K562 (cell line): ENCODE measurements at regions not wholly inside any gene's neighbourhood (a gene's known extent, or its start where the extent isn't known, plus 50 kb on each side); places are given as distances from the start of the nearest gene placed in this dataset.

Experiments
- ATAC-seq: fragments of 200-7000 bp; cut with Tn5 transposase; 3 replicates; pipeline ENCODE4 v1.9.1; 2020; ENCODE audit warnings: moderate library complexity
- BruUV-seq: library from RNA; stranded (reverse); fragments of 400-500 nt; replicated peaks from 2 replicates; lab custom pipeline; 2021; lab: Mats Ljungman, UMichigan
- CTCF ChIA-PET: fragments of 300-600 bp; formaldehyde crosslinking; extraction: SDS; loops from one replicate; lab custom pipeline; 2021; ENCODE audit warnings: low intra/inter-chr PET ratio; lab: Yijun Ruan, JAX
- POLR2A ChIA-PET: fragments of 300-600, 350-650 bp; sonication (Branson Sonifier 250); formaldehyde crosslinking; extraction: SDS; loops from one replicate; lab custom pipeline; 2021; ENCODE audit warnings: antibody characterized with exemption, inconsistent platforms; lab: Yijun Ruan, JAX
- DNase-seq, 4 experiments: peaks; one replicate each; pipeline versions ENCODE4 v3.0.0 to v3.0.0-alpha.2; 2011 to 2018; ENCODE audit warnings: low spot score in 3 of 4, mixed read lengths in 3 of 4; ENCODE audit errors: extremely low read depth in 1 of 4
- FAIRE-seq: peaks from 2 replicates; lab custom pipeline; 2011; peaks lifted over from hg19 to GRCh38; lab: Jason Lieb, UNC
- H2AFZ ChIP-seq: 2 replicates; pipeline ENCODE4 v1.6.0; 2011; ENCODE audit warnings: low read depth, low read length, control low read depth, inconsistent platforms
- H3K27ac ChIP-seq: fragments of 200-600 bp; 3 replicates; pipeline ENCODE4 v1.8.0; 2011; ENCODE audit warnings: low read depth, mild to moderate bottlenecking, control low read depth, inconsistent platforms, low read length, moderate library complexity, mixed read lengths; ENCODE audit errors: extremely low read depth
- H3K27me3 ChIP-seq, 2 experiments: fragments of 300-600 bp in 1 of 2; 2 replicates in 1 of 2; 3 replicates in 1 of 2; pipeline versions ENCODE4 v1.6.0 to v1.8.0; 2011; ENCODE audit warnings: inconsistent platforms in 2 of 2, low read length in 2 of 2, mild to moderate bottlenecking in 1 of 2, mixed read lengths in 1 of 2, moderate library complexity in 1 of 2; ENCODE audit not compliant: control insufficient read depth in 2 of 2, insufficient read depth in 2 of 2
- H3K36me3 ChIP-seq: fragments of 300-600 bp; 3 replicates; pipeline ENCODE4 v1.8.0; 2011; ENCODE audit warnings: mild to moderate bottlenecking, low read length, inconsistent platforms; ENCODE audit not compliant: control insufficient read depth, insufficient read depth
- H3K4me1 ChIP-seq, 2 experiments: fragments of 200-600 bp in 1 of 2; replicated peaks in 1 of 2; 2 replicates in 1 of 2; 3 replicates in 1 of 2; pipeline versions ENCODE4 v1.5.1 to v1.8.0; 2011; ENCODE audit warnings: inconsistent platforms in 2 of 2, low read length in 2 of 2, mild to moderate bottlenecking in 1 of 2, mixed read lengths in 1 of 2, moderate library complexity in 1 of 2; ENCODE audit not compliant: control insufficient read depth in 2 of 2, insufficient read depth in 2 of 2
- H3K4me2 ChIP-seq: 2 replicates; pipeline ENCODE4 v1.6.1; 2011; ENCODE audit warnings: low read length, control low read depth, inconsistent platforms, mixed read lengths; ENCODE audit not compliant: insufficient read depth
- H3K4me3 ChIP-seq: fragments of 200-600 bp; sonication (generic), shearing (Covaris generic); 2 replicates; pipeline ENCODE4 v1.5.1; 2016; ENCODE audit warnings: control low read depth, inconsistent platforms
- H3K79me2 ChIP-seq: fragments of 200-600 bp; 3 replicates; pipeline ENCODE4 v1.8.0; 2011; ENCODE audit warnings: low read length, inconsistent platforms; ENCODE audit not compliant: control insufficient read depth, insufficient read depth
- H3K9ac ChIP-seq, 2 experiments: 2 replicates each; pipeline versions ENCODE4 v1.6.0 to v1.6.1; 2011; ENCODE audit warnings: low read depth in 2 of 2, low read length in 2 of 2, control low read depth in 1 of 2, inconsistent platforms in 1 of 2, mild to moderate bottlenecking in 1 of 2, mixed read lengths in 1 of 2; ENCODE audit not compliant: insufficient read depth in 1 of 2
- H3K9me1 ChIP-seq: one replicate; pipeline ENCODE4 v1.6.0; 2011; ENCODE audit warnings: inconsistent platforms, mild to moderate bottlenecking, low read length, moderate library complexity; ENCODE audit not compliant: control insufficient read depth, insufficient read depth
- H3K9me3 ChIP-seq: replicated peaks from 2 replicates; pipeline ENCODE4 v1.5.1; 2011; ENCODE audit warnings: low read depth, low read length, inconsistent platforms; ENCODE audit not compliant: control insufficient read depth, insufficient read depth
- H4K20me1 ChIP-seq: replicated peaks from 2 replicates; pipeline ENCODE4 v1.6.1; 2011; ENCODE audit warnings: low read length, inconsistent platforms, mixed read lengths; ENCODE audit not compliant: control insufficient read depth, insufficient read depth
- HDAC2 ChIP-seq: fragments of 450-650 bp; IDR thresholded peaks from 2 replicates; pipeline ENCODE4 v1.6.1; 2016; ENCODE audit warnings: mild to moderate bottlenecking
- MAFF ChIP-seq: IDR thresholded peaks from 2 replicates; pipeline ENCODE4 v1.6.1; 2012; ENCODE audit warnings: low read length, improper control_type of control experiment
- MEF2D ChIP-seq: conservative IDR thresholded peaks from 2 replicates; pipeline ENCODE4 v1.6.1; 2016; ENCODE audit warnings: low read depth, missing genetic modification characterization, missing compliant biosample characterization
- NFE2 ChIP-seq: IDR thresholded peaks from 2 replicates; pipeline ENCODE4 v1.6.1; 2014; ENCODE audit warnings: antibody characterized with exemption, low read depth
- POLR2G ChIP-seq: fragments of 200-400 bp; formaldehyde crosslinking; IDR thresholded peaks from 2 replicates; pipeline ENCODE4 v1.6.1; 2017; ENCODE audit warnings: low read depth, mild to moderate bottlenecking, antibody characterized with exemption, low read length, moderate library complexity
- POLR3A ChIP-seq: IDR thresholded peaks from 2 replicates; pipeline ENCODE4 v1.6.1; 2011; ENCODE audit warnings: borderline replicate concordance, mild to moderate bottlenecking, moderate library complexity; ENCODE audit not compliant: insufficient read length, insufficient read depth; ENCODE audit errors: extremely low read depth
- RHOXF2B ChIP-seq: fragments of 250-450 bp; sonication (Bioruptor Pico); conservative IDR thresholded peaks from 2 replicates; pipeline ENCODE4 v1.5.1; 2021
- SMARCA4 ChIP-seq: fragments of 450-650 bp; IDR thresholded peaks from 2 replicates; pipeline ENCODE4 v1.6.1; 2016
- TAF9B ChIP-seq: fragments of 450-650 bp; IDR thresholded peaks from 2 replicates; pipeline ENCODE4 v1.6.1; 2018; ENCODE audit warnings: mild to moderate bottlenecking; ENCODE audit not compliant: partially characterized antibody
- ZNF134 ChIP-seq: fragments of 250-450 bp; sonication (Bioruptor Pico); conservative IDR thresholded peaks from 2 replicates; pipeline ENCODE4 v1.4.0; 2020
- ZNF830 ChIP-seq: fragments of 250-450 bp; sonication (Bioruptor Pico); IDR thresholded peaks from 2 replicates; pipeline ENCODE4 v1.5.0; 2021; ENCODE audit warnings: mild to moderate bottlenecking
- WGBS: fragments of 100-300 bp; shearing (Covaris generic); methylation state at CpG from one replicate; pipeline ENCODE4 v1.1.6; 2016; ENCODE audit warnings: low coverage, mixed read lengths; ENCODE audit not compliant: insufficient coverage; ENCODE audit errors: missing lambda C conversion rate; 5-methylcytosine and 5-hydroxymethylcytosine counted together
- in situ Hi-C: fragments of 300-500 bp; cut with MboI; formaldehyde crosslinking; loops from 4 replicates; pipeline ENCODE4 v1.15.0; 2018; ENCODE audit warnings: inconsistent platforms, mixed read lengths
- intact Hi-C: fragments of 100-400 bp; cut with micrococcal nuclease; formaldehyde crosslinking; loops from 2 replicates; pipeline ENCODE4 v1.14.2; 2022
- TF ChIP-seq, protein P1 (sequence below): fragments of 250-450 bp; sonication (Bioruptor Pico); IDR thresholded peaks from 2 replicates; pipeline ENCODE4 v1.8.0; 2021; ENCODE audit warnings: moderate library complexity, mild to moderate bottlenecking, inconsistent platforms
- TF ChIP-seq, protein P2 (sequence below): sonication (generic); formaldehyde crosslinking; IDR thresholded peaks from 2 replicates; pipeline ENCODE4 v1.9.0; 2022; ENCODE audit warnings: mild to moderate bottlenecking, missing genetic modification reagents
- TF ChIP-seq, protein P3 (sequence below), 3 experiments: IDR thresholded peaks in 2 of 3; conservative IDR thresholded peaks in 1 of 3; 2 replicates each; pipeline ENCODE4 v1.5.1; 2011 to 2012; ENCODE audit warnings: low read length in 3 of 3, mild to moderate bottlenecking in 3 of 3, control low read depth in 2 of 3, improper control_type of control experiment in 1 of 3, inconsistent platforms in 1 of 3, low read depth in 1 of 3, mixed read lengths in 1 of 3, moderate library complexity in 1 of 3; ENCODE audit not compliant: insufficient read depth in 2 of 3
- TF ChIP-seq, protein P4 (sequence below): sonication (generic); formaldehyde crosslinking; IDR thresholded peaks from 2 replicates; pipeline ENCODE4 v1.8.0; 2023; ENCODE audit warnings: mild to moderate bottlenecking, missing genetic modification reagents

DNA sequence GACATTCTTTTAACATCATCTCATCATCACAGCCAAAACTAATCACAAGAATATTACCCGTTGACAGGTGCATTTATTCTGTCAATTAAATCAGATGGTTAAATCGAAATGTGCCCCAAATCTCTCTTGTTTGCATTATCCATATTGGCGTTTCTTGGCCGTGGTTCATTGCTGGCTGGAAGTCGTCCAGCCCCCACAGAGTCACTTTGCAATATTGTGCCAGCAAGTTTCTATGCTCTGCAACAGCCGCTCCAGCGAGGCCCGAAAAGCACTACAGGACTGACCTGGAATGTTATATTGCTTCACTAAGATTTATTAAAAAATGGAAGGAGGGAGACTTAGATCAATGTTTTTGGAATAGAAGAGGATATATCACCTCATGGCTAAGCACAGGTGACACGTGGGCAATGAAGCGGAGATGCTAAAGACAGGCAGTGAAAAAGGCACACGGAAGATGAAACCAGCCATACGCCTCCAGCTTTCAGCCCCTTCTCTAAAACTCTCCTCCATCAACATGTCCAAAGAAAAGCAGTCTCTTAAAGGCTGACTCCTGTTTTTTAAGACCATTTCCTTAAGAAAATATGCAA lies 176.8 kb upstream of the VRK2 start:
- Histone ChIP-seq H4K20me1 (no peaks in the 10 kb centered on the region), H3K9ac (no peak overlapping the region), H3K36me3 (no peaks in the 10 kb centered on the region), H3K79me2 (no peaks in the 10 kb centered on the region), H2AFZ (no peak overlapping the region), H3K4me1 (no peaks in the 10 kb centered on the region), H3K9me3 (no peaks in the 10 kb centered on the region), H3K27me3 (no peaks in the 10 kb centered on the region), H3K4me3 (no peak overlapping the region), H3K9me1 (no peaks in the 10 kb centered on the region), H3K27ac (no peak overlapping the region), H3K4me2 (no peak overlapping the region)
- CTCF ChIA-PET: no interaction called here
- ATAC-seq: no peak
- no peak for DNase-seq
- 6% methylated on average over 12 of the region's 12 CpGs for WGBS
- intact Hi-C loops (no loop called here), in situ Hi-C loops (no loop called here)
- TF ChIP-seq NFE2 (no peak), POLR3A (no peak), ZNF134 (CRISPR knock-in tag) (no peak), POLR2G (no peak), SMARCA4 (no peak), ZNF830 (CRISPR knock-in tag) (no peak), RHOXF2B (CRISPR knock-in tag) (no peak), HDAC2 (no peak), MEF2D (no peak), MAFF (no peak), TAF9B (no peak)
- TF ChIP-seq, protein P1, sequence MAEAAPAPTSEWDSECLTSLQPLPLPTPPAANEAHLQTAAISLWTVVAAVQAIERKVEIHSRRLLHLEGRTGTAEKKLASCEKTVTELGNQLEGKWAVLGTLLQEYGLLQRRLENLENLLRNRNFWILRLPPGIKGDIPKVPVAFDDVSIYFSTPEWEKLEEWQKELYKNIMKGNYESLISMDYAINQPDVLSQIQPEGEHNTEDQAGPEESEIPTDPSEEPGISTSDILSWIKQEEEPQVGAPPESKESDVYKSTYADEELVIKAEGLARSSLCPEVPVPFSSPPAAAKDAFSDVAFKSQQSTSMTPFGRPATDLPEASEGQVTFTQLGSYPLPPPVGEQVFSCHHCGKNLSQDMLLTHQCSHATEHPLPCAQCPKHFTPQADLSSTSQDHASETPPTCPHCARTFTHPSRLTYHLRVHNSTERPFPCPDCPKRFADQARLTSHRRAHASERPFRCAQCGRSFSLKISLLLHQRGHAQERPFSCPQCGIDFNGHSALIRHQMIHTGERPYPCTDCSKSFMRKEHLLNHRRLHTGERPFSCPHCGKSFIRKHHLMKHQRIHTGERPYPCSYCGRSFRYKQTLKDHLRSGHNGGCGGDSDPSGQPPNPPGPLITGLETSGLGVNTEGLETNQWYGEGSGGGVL (CRISPR knock-in tag): no peak
- TF ChIP-seq, protein P2, sequence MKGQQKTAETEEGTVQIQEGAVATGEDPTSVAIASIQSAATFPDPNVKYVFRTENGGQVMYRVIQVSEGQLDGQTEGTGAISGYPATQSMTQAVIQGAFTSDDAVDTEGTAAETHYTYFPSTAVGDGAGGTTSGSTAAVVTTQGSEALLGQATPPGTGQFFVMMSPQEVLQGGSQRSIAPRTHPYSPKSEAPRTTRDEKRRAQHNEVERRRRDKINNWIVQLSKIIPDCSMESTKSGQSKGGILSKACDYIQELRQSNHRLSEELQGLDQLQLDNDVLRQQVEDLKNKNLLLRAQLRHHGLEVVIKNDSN (CRISPR knock-in tag): no peak
- TF ChIP-seq, protein P3, sequence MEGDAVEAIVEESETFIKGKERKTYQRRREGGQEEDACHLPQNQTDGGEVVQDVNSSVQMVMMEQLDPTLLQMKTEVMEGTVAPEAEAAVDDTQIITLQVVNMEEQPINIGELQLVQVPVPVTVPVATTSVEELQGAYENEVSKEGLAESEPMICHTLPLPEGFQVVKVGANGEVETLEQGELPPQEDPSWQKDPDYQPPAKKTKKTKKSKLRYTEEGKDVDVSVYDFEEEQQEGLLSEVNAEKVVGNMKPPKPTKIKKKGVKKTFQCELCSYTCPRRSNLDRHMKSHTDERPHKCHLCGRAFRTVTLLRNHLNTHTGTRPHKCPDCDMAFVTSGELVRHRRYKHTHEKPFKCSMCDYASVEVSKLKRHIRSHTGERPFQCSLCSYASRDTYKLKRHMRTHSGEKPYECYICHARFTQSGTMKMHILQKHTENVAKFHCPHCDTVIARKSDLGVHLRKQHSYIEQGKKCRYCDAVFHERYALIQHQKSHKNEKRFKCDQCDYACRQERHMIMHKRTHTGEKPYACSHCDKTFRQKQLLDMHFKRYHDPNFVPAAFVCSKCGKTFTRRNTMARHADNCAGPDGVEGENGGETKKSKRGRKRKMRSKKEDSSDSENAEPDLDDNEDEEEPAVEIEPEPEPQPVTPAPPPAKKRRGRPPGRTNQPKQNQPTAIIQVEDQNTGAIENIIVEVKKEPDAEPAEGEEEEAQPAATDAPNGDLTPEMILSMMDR (IDR thresholded peaks at IDR 0.05 in 2 of 3, conservative IDR thresholded peaks at IDR 0.05 in 1 of 3; ENCODE audit: insufficient read depth in 2 of 3, low read depth in 1 of 3, low read length in 3 of 3): no peak
- TF ChIP-seq, protein P4, sequence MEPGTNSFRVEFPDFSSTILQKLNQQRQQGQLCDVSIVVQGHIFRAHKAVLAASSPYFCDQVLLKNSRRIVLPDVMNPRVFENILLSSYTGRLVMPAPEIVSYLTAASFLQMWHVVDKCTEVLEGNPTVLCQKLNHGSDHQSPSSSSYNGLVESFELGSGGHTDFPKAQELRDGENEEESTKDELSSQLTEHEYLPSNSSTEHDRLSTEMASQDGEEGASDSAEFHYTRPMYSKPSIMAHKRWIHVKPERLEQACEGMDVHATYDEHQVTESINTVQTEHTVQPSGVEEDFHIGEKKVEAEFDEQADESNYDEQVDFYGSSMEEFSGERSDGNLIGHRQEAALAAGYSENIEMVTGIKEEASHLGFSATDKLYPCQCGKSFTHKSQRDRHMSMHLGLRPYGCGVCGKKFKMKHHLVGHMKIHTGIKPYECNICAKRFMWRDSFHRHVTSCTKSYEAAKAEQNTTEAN: no peak
- POLR2A ChIA-PET: no interaction called here
- BruUV-seq: no TSS peak
- no peak for FAIRE-seq
